ENCODE measurements at regions not wholly inside any gene's neighbourhood (a gene's known extent, or its start where the extent isn't known, plus 50 kb on each side); places are given as distances from the start of the nearest gene placed in this dataset.

- DNase-seq (ENCODE audit: low spot score) = no peak
- TF ChIP-seq CTCF (IDR thresholded peaks at IDR 0.05; ENCODE audit: extremely low read depth, missing control alignments) = no peak
These were observed 70.3 kb upstream of the F3 start for GRCh38 chr1:94611681-94612475.

- no peak for DNase-seq (ENCODE audit: low spot score)
- TF ChIP-seq CTCF (IDR thresholded peaks at IDR 0.05; ENCODE audit: extremely low read depth, missing control alignments) = no peak
These were observed 68.1 kb upstream of the F3 start for GRCh38 chr1:94609619-94610018.

GRCh38 chr1:94608852-94609530 lies 67.4 kb upstream of the F3 start:
- no peak for TF ChIP-seq CTCF (IDR thresholded peaks at IDR 0.05; ENCODE audit: extremely low read depth, missing control alignments)
- no peak for DNase-seq (ENCODE audit: low spot score)

- no peak for TF ChIP-seq CTCF (IDR thresholded peaks at IDR 0.05; ENCODE audit: extremely low read depth, missing control alignments)
These were observed 66.7 kb upstream of the F3 start for GRCh38 chr1:94608142-94608851.

GRCh38 chr1:94607398-94607797 lies 65.8 kb upstream of the F3 start:
- TF ChIP-seq CTCF (IDR thresholded peaks at IDR 0.05; ENCODE audit: extremely low read depth, missing control alignments) = no peak
- no peak for DNase-seq (ENCODE audit: low spot score)

More at GRCh38 chr1:94608142-94608851, 66.7 kb upstream of the F3 start:
- no peak for DNase-seq (ENCODE audit: low spot score)

GRCh38 chr1:94606471-94606870 lies 64.9 kb upstream of the F3 start:
- DNase-seq (ENCODE audit: low spot score) = no peak
- no peak for TF ChIP-seq CTCF (IDR thresholded peaks at IDR 0.05; ENCODE audit: extremely low read depth, missing control alignments)

- DNase-seq (ENCODE audit: low spot score) = no peak
- TF ChIP-seq CTCF (IDR thresholded peaks at IDR 0.05; ENCODE audit: extremely low read depth, missing control alignments) = no peak
These were observed 62.1 kb upstream of the F3 start for GRCh38 chr1:94603663-94604062.

All from GM20000 (cell line).